ENCODE measurements at regions not wholly inside any gene's neighbourhood (a gene's known extent, or its start where the extent isn't known, plus 50 kb on each side); places are given as distances from the start of the nearest gene placed in this dataset.
"Not testable (repeated sequence)": the region's sequence is repeated elsewhere in the genome, so short reads cannot be mapped to it uniquely, and the experiment has no call there.

GRCh38 chrX:22803353-22803752 lies 196.4 kb upstream of the DDX53 start:
- no peak for DNase-seq

- DNase-seq: no peak
Observed at GRCh38 chrX:22810876-22811275, 188.9 kb upstream of the DDX53 start.

- no peak for DNase-seq
Observed at GRCh38 chrX:22818061-22818460, 181.7 kb upstream of the DDX53 start.

- DNase-seq: no peak
Observed at GRCh38 chrX:22855693-22856092, 144.1 kb upstream of the DDX53 start.

DNA sequence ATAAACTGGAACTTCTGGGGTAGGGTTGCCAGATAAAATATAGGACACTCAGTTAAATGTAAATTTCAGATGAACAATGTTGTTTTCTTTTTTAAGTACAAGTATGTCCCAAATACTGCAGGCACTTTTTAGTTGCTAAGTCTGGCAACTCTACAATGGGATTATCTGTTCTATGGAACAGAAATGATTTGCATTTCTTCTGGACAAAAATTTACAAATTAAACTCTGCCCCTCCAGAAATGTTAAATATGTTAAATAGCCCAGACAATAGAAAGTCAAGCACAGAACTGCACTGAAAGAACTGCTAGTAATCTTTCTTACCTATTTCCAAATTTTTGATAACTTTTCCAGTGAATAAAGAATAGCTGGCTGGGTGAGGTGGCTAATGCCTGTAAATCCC lies 140.1 kb upstream of the DDX53 start:
- DNase-seq: no peak

DNA sequence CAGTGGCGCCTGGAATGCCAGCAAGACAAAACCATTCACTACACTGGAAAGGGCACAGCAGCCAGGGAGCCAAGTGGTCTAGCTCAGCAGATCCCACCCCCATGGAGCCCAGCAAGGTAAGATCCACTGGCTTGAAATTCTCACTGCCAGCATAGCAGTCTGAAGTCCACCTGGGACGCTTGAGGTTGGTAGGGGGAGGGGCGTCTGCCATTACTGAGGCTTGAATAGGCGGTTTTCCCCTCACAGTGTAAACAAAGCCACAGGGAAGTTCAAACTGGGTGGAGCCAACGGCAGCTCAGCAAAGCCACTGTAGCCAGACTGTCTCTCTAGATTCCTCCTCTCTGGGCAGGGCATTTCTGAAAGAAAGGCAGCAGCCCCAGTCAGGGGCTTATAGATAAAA lies 133.0 kb upstream of the DDX53 start:
- DNase-seq: not testable (repeated sequence)

DNA sequence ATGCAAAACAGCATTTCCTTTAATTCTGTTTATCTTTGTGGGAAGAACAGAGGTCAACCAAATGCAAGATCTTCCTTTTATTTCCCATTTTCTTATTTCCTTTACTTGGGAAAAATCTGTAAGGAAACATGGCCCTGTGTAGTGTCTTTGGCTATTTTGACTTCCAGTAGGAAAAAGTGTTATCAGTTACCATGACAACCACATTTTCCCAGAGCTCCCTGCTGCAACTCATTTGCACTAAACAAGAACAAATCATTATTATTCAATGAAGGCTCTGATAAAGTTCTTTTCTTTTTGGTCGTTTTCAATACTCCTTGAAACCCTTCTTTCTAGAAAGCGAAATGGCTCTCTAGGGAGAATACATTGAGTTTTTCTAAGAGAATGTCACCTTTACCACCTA lies 117.2 kb upstream of the DDX53 start:
- no peak for DNase-seq

- DNase-seq: no peak
Observed at GRCh38 chrX:22889819-22890218, 109.9 kb upstream of the DDX53 start.

DNA sequence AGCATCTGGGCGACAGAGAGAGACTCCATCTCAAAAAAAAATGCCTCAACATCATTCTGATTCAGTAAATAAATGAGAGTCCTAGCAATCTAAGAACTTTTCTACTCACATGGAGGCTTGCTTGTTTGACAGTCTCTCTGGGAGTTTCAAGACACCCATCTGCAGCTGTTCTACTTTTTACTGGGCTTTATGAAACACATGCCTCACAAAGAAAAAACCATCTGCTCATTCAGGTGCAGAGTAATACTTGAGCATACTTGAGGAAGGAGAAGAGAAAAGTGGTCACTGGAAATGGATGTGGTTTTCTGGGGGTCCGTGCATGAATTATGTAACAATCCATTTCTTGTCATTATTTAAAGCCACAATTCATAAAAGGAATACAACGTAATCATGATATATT lies 87.1 kb upstream of the DDX53 start:
- no peak for DNase-seq

DNA sequence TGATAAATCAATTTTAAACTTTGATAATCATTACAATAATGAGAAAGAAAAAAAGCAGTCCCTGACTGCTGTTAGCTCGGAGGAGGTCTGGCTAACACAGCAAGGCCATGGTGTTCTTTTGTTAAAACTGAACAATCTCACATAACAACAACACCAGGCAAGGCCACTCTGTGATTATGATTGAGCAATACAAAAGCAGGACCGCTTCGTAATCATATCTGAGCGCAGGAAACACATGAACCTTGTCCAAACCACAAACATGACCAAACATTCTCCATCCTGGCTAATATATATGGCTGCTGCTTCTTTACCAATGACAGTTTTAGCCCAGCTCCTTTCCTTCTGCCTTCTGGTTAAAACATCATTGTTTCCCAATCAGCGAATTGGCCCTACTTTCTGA lies 76.8 kb upstream of the DDX53 start:
- no peak for DNase-seq

- no peak for DNase-seq
Observed at GRCh38 chrX:22934640-22935039, 65.1 kb upstream of the DDX53 start.

- no peak for DNase-seq
Observed at GRCh38 chrX:22944945-22945344, 54.8 kb upstream of the DDX53 start.
